ENCODE measurements at regions not wholly inside any gene's neighbourhood (a gene's known extent, or its start where the extent isn't known, plus 50 kb on each side); places are given as distances from the start of the nearest gene placed in this dataset.

DNA sequence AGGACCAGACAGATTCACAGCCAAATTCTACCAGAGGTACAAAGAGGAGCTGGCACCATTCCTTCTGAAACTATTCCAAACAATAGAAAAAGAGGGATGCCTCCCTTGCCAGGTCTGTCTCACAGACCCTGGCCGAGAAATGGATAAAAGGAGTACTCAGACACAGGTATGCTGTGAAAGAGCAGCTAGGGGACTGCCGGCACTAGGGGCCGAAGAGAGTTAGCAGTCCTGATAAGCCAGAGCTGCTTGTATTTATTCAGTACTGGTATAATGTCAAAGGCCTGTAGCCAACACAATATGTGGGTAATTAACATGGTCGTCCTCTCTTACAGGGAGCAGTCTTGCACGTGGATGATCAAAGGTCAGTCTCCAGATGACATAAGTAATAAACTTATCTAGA lies 1042.1 kb upstream of the LCORL start:
- Mint-ChIP-seq H3K27me3 (ENCODE audit: low read depth) (no peaks in the 10 kb centered on the region), H3K4me1 (no peaks in the 10 kb centered on the region), H3K9me3 (peaks cover 12% of the 10 kb centered on the region), H3K36me3 (ENCODE audit: low read depth) (peaks cover 25% of the 10 kb centered on the region), H3K27ac (ENCODE audit: unreplicated experiment) (no peak overlapping the region), H3K4me3 (no peak overlapping the region)
- no peak for DNase-seq (ENCODE audit: low read depth, low spot score)
- TF ChIP-seq, protein P1, sequence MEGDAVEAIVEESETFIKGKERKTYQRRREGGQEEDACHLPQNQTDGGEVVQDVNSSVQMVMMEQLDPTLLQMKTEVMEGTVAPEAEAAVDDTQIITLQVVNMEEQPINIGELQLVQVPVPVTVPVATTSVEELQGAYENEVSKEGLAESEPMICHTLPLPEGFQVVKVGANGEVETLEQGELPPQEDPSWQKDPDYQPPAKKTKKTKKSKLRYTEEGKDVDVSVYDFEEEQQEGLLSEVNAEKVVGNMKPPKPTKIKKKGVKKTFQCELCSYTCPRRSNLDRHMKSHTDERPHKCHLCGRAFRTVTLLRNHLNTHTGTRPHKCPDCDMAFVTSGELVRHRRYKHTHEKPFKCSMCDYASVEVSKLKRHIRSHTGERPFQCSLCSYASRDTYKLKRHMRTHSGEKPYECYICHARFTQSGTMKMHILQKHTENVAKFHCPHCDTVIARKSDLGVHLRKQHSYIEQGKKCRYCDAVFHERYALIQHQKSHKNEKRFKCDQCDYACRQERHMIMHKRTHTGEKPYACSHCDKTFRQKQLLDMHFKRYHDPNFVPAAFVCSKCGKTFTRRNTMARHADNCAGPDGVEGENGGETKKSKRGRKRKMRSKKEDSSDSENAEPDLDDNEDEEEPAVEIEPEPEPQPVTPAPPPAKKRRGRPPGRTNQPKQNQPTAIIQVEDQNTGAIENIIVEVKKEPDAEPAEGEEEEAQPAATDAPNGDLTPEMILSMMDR (conservative IDR thresholded peaks at IDR 0.05): no peak

DNA sequence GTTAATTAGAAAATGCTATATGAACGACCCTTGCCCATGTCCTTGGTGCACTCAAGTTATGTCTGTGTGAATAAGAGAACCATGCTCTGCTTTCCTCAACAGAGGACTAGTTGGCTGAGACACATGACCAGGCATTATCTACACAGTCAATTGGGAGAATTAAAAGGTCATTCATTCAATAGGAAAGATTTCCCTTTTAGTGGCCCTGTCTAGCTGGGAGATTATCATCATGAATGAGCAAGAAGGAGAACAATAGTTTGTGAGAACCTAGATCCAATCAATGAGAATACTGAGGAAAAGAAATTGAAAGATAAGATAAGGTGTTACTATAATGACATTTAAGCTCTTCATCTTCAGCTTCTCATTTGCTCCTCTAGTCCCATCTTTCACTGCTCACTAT lies 1033.4 kb upstream of the LCORL start:
- Mint-ChIP-seq H3K9me3 (peaks cover 6% of the 10 kb centered on the region), H3K27me3 (ENCODE audit: low read depth) (no peaks in the 10 kb centered on the region), H3K36me3 (ENCODE audit: low read depth) (peaks cover 3% of the 10 kb centered on the region), H3K4me1 (peaks cover 26% of the 10 kb centered on the region), H3K4me3 (no peak overlapping the region), H3K27ac (ENCODE audit: unreplicated experiment) (no peak overlapping the region)
- no peak for DNase-seq (ENCODE audit: low read depth, low spot score)
- TF ChIP-seq, protein P1 (conservative IDR thresholded peaks at IDR 0.05): no peak

DNA sequence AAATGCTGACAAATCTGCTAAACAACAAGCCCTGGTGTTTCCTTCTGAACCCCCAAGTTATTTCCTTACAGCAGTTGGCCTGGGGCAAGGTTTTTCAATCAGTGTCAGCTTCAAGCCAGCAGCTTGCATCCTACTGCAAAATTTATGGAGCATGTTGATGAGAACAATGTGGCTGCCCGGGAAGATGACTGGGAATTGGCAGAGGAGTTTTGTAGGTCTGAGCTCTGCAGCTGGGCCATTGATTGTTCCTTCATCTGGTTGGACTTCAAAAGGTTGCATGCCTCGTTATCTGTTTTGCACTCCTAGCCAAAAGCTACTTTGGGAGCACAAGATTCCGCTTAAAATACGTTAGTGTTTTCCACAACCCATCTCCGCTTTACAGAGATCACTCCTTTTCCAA lies 1030.3 kb upstream of the LCORL start:
- peaks cover 4% of the 10 kb centered on the region for H3K36me3 Mint-ChIP-seq (ENCODE audit: low read depth)
- peaks cover 33% of the 10 kb centered on the region for H3K4me1 Mint-ChIP-seq
- H3K27ac Mint-ChIP-seq (ENCODE audit: unreplicated experiment): no peak overlapping the region
- TF ChIP-seq, protein P1 (conservative IDR thresholded peaks at IDR 0.05): no peak
- no peak overlapping the region for H3K4me3 Mint-ChIP-seq
- H3K9me3 Mint-ChIP-seq: peaks cover 2% of the 10 kb centered on the region
- no peaks in the 10 kb centered on the region for H3K27me3 Mint-ChIP-seq (ENCODE audit: low read depth)
- no peak for DNase-seq (ENCODE audit: low read depth, low spot score)

DNA sequence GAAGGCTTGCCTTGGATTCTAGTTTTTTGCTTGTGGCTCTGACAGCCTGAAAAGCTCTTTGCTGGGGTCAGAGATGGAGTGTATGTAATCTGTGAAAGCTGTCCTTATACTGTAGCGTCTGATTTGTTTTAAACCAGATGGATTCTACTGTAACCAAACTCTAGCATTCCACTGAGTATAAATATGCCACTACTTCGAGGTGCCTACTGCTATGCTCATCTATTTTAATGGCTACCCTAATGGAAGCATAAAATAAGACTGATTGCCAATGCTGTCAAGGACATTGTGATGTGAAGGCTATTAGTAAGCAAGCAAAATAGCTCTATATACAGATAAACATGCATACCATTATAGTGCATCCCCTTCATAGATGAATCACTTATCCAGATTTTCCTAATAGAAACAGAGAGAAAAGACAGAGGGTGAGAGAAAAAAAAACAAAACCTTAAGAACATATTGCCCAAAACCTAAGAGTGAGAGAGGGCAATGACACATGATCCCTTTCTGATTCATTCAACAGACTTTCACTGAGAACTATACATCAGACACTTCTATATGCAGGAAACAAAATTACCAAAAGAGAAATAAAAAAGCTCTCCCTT lies 1025.8 kb upstream of the LCORL start:
- TF ChIP-seq, protein P1 (conservative IDR thresholded peaks at IDR 0.05): no peak
- Mint-ChIP-seq H3K36me3 (ENCODE audit: low read depth) (peaks cover 6% of the 10 kb centered on the region), H3K4me3 (no peak overlapping the region), H3K4me1 (peaks cover 25% of the 10 kb centered on the region), H3K9me3 (no peaks in the 10 kb centered on the region), H3K27me3 (ENCODE audit: low read depth) (no peaks in the 10 kb centered on the region), H3K27ac (ENCODE audit: unreplicated experiment) (no peak overlapping the region)
- DNase-seq (ENCODE audit: low read depth, low spot score): no peak

DNA sequence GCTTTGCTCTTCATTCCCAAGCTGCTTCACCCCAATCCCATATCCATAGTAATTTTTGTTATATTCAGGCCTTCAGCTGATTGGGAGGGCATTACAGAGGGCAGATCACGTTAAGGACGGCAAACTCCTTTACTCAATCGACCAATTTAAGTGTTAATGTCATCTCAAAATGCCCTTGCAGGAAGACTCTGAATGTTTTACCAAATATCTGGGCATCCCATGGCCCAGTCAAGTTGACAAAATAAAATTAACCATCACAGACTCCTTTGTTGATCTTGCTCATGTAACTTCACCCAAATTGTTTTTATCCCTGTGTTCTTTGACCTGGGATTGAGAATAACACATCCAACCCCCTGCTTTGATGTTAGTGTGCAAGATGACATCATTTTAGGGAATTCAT lies 1018.3 kb upstream of the LCORL start:
- peaks cover 17% of the 10 kb centered on the region for H3K4me1 Mint-ChIP-seq
- peaks cover 5% of the 10 kb centered on the region for H3K36me3 Mint-ChIP-seq (ENCODE audit: low read depth)
- no peak overlapping the region for H3K27ac Mint-ChIP-seq (ENCODE audit: unreplicated experiment)
- no peak overlapping the region for H3K4me3 Mint-ChIP-seq
- H3K9me3 Mint-ChIP-seq: peaks cover 7% of the 10 kb centered on the region
- H3K27me3 Mint-ChIP-seq (ENCODE audit: low read depth): no peaks in the 10 kb centered on the region
- no peak for DNase-seq (ENCODE audit: low read depth, low spot score)
- TF ChIP-seq, protein P1 (conservative IDR thresholded peaks at IDR 0.05): no peak
